Subcutaneous abdominal adipose tissue (tissue), 5 donors: ENCODE measurements at regions not wholly inside any gene's neighbourhood (a gene's known extent, or its start where the extent isn't known, plus 50 kb on each side); places are given as distances from the start of the nearest gene placed in this dataset.
"Not testable (repeated sequence)": the region's sequence is repeated elsewhere in the genome, so short reads cannot be mapped to it uniquely, and the experiment has no call there.

Experiments used
- H3K27ac ChIP-seq: one replicate; pipeline ENCODE4 v1.7.0; 2013; ENCODE audit warnings: low read depth, mild to moderate bottlenecking, inconsistent platforms, low read length, moderate library complexity
- H3K27me3 ChIP-seq, 5 donors: one replicate each; pipeline ENCODE4 v1.7.0; 2013; ENCODE audit warnings: low read length in 5 of 5, inconsistent platforms in 1 of 5; ENCODE audit not compliant: control insufficient read depth in 5 of 5, insufficient read depth in 4 of 5
- H3K36me3 ChIP-seq, 5 donors: one replicate each; pipeline ENCODE4 v1.7.0; 2013; ENCODE audit warnings: low read length in 5 of 5; ENCODE audit not compliant: control insufficient read depth in 5 of 5, insufficient read depth in 5 of 5
- H3K4me1 ChIP-seq, 5 donors: one replicate each; pipeline ENCODE4 v1.7.0; 2013; ENCODE audit warnings: low read length in 5 of 5, mild to moderate bottlenecking in 3 of 5, moderate library complexity in 1 of 5; ENCODE audit not compliant: control insufficient read depth in 5 of 5, insufficient read depth in 5 of 5
- H3K4me3 ChIP-seq, 5 donors: one replicate each; pipeline ENCODE4 v1.7.0; 2013; ENCODE audit warnings: low read length in 5 of 5, low read depth in 1 of 5
- H3K9ac ChIP-seq, 5 donors: one replicate each; pipeline ENCODE4 v1.7.0; 2013; ENCODE audit warnings: low read length in 5 of 5, mild to moderate bottlenecking in 4 of 5, moderate library complexity in 3 of 5
- H3K9me3 ChIP-seq, 5 donors: one replicate each; pipeline ENCODE4 v1.7.0; 2013; ENCODE audit warnings: low read length in 5 of 5; ENCODE audit not compliant: control insufficient read depth in 5 of 5
- donor health status: healthy.
- donor health status: healthy.
- donor health status: healthy.
- donor health status: healthy.
- donor health status: healthy.

DNA sequence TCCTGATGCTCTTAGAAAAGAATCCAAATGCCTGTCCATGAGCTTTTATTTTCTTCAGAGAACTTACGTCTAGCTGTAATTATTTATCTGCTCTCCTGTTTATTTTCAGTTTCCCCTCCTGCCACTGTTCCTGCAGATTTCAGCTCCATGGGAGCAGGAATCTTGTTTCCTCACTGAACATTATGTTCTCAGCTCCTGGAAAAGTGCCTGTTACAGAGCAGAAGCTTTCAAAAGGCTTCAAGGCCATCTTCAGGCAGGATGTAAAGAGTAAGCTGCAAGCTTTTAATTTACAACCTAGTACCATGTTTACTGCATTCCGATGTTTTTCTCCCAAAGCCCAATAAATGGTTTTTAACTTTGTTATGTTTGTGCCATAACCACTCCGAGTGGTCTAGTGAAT lies 98.4 kb upstream of the BTG1 start:
- Histone ChIP-seq H3K27me3 (no peaks in the 10 kb centered on the region), H3K4me3 (peak overlapping the region in 1 of 5 donors; percentile 1), H3K9me3 (no peaks in the 10 kb centered on the region), H3K4me1 (peaks cover 4 to 20% (median 17%) of the 10 kb centered on the region in 5 donors), H3K36me3 (no peaks in the 10 kb centered on the region), H3K9ac (peak overlapping the region in 3 of 5 donors; percentile 13 to 71 (median 24)), H3K27ac (peak overlapping the region; percentile 69)

DNA sequence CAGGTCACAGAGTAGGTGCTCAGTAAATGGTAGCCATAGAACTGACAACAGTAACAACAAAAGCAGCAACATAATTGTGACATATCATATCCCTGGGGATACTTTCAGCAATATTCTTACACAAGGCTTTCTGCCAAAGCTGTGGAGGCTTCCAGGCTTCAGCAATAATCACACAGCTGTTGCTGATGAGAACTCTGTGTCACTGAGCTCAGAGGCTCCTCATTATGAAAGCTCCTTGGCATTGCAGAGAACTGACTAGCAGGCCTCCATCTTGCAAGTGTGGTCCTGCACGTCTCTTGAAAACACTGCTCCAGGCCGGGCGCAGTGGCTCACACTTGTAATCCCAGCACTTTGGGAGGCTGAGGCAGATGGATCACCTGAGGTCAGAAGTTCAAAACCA lies 97.3 kb upstream of the BTG1 start:
- Histone ChIP-seq H3K4me1 (peaks cover 4 to 20% (median 17%) of the 10 kb centered on the region in 5 donors), H3K4me3 (no peak overlapping the region), H3K9ac (no peak overlapping the region), H3K27me3 (no peaks in the 10 kb centered on the region), H3K9me3 (no peaks in the 10 kb centered on the region), H3K27ac (peak overlapping the region; percentile 69), H3K36me3 (no peaks in the 10 kb centered on the region)

GRCh38 chr12:92237762-92238523 lies 92.3 kb upstream of the BTG1 start:
- Histone ChIP-seq H3K9me3 (no peaks in the 10 kb centered on the region), H3K27me3 (no peaks in the 10 kb centered on the region), H3K4me3 (no peak overlapping the region), H3K4me1 (peaks cover 0 to 18% (median 15%) of the 10 kb centered on the region in 5 donors), H3K9ac (no peak overlapping the region), H3K36me3 (no peaks in the 10 kb centered on the region), H3K27ac (peak overlapping the region; percentile 68)

- Histone ChIP-seq H3K27me3 (no peaks in the 10 kb centered on the region), H3K36me3 (no peaks in the 10 kb centered on the region), H3K27ac (peak overlapping the region; percentile 68), H3K9me3 (no peaks in the 10 kb centered on the region), H3K9ac (no peak overlapping the region), H3K4me3 (no peak overlapping the region), H3K4me1 (peaks cover 0 to 19% (median 16%) of the 10 kb centered on the region in 5 donors)
These were observed 91.6 kb upstream of the BTG1 start for GRCh38 chr12:92237262-92237661.

DNA sequence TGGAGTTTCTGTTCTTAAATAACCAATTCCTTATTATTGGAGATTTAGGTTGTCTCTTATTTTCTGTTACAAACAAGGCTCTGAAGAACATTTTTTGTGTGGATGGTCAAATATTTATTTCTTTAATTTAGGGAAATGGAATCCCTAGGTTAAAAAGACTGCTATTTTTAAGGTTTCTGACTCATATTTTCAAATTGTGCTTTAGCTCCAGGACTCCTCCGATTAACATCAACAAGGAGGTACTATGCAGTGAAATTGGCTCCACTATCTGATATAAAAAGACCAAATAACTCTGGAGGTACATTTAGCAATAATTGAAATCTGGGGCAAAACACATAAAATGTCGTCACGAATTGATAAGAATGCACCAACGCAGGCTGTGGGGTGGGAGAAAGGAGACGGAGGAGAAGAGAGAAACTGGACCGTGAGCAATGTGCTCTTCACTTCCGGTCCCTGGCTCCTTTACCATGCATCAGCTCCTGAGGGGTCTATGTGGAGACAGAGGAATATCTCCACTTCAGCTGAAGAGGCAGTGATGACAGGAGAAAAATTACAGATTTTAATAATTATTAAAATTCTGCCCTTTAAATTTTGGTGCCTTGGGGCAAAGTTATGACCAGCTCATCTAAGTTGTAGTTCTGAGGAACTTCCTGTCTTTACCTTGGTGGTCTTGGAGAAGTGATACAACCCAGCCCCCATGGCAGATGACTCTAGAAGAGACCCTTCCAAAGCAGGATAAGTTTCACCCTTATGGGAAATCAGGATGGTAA lies 90.2 kb upstream of the BTG1 start:
- Histone ChIP-seq H3K27me3 (no peaks in the 10 kb centered on the region), H3K4me3 (no peak overlapping the region), H3K27ac (no peak overlapping the region), H3K9ac (no peak overlapping the region), H3K36me3 (no peaks in the 10 kb centered on the region), H3K9me3 (no peaks in the 10 kb centered on the region), H3K4me1 (peaks cover 0 to 24% (median 22%) of the 10 kb centered on the region in 5 donors)

DNA sequence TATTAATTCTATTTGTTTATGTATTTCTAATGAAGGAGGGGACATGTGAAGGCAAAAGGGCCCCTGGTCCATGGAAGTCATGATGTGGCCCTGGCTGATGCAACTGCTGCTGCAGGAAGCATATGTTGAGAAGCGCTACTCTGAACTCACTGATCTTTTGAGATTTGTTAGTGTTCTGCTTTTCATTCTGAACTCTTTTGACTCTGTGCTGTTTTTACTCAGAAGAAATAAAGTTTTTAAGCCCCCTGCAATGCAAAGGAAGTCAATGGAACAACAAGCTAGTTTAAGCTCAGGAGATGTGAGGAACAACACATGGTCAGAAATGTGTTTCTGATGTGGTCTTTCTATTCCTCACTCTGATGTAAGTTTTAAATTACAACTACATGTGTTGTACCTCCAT lies 88.9 kb upstream of the BTG1 start:
- no peaks in the 10 kb centered on the region for H3K27me3 ChIP-seq
- no peak overlapping the region for H3K9ac ChIP-seq
- H3K4me1 ChIP-seq: peaks cover 0 to 25% (median 20%) of the 10 kb centered on the region in 5 donors
- no peaks in the 10 kb centered on the region for H3K9me3 ChIP-seq
- no peaks in the 10 kb centered on the region for H3K36me3 ChIP-seq
- H3K27ac ChIP-seq: no peak overlapping the region
- H3K4me3 ChIP-seq: no peak overlapping the region

DNA sequence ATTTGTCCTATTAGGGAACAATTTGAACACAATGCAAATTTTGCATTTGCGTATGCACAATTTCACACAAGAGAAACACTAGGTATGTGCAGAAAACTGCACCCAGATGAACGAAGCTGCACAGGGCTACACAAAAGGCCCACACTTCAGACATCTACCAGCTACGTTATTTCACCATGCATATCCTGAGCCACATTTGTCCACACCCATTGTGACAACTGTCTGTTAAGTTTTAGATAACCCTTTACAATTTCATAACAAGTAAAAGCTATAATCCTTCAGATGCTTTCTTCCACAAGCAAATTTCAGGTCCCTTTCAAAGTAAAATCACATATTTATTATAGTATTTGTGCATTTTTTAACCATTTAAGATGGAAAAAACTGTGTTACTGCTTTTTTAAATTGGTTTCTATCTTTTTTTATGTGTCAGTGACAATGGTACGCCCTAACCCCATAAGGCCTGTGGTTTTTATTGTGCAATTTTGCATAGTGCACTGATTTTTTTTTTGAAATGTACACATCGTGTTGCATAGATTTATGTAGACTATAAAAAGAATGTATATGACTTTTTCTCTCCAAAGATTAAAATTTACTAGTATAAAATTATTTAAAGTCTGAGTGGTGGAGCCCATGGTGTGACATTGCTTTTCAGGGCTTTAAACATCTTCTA lies 87.8 kb upstream of the BTG1 start:
- no peaks in the 10 kb centered on the region for H3K9me3 ChIP-seq
- H3K9ac ChIP-seq: no peak overlapping the region
- H3K27me3 ChIP-seq: no peaks in the 10 kb centered on the region
- H3K4me3 ChIP-seq: no peak overlapping the region
- peaks cover 0 to 27% (median 20%) of the 10 kb centered on the region in 5 donors for H3K4me1 ChIP-seq
- peak overlapping the region; percentile 67 for H3K27ac ChIP-seq
- H3K36me3 ChIP-seq: no peaks in the 10 kb centered on the region

- peaks cover 0 to 32% (median 23%) of the 10 kb centered on the region in 5 donors for H3K4me1 ChIP-seq
- not testable (repeated sequence) for H3K9ac ChIP-seq, H3K4me3 ChIP-seq, H3K9me3 ChIP-seq, H3K27me3 ChIP-seq, H3K36me3 ChIP-seq
- H3K27ac ChIP-seq: peak overlapping the region; percentile 67
These were observed 86.8 kb upstream of the BTG1 start for GRCh38 chr12:92232371-92232932.

DNA sequence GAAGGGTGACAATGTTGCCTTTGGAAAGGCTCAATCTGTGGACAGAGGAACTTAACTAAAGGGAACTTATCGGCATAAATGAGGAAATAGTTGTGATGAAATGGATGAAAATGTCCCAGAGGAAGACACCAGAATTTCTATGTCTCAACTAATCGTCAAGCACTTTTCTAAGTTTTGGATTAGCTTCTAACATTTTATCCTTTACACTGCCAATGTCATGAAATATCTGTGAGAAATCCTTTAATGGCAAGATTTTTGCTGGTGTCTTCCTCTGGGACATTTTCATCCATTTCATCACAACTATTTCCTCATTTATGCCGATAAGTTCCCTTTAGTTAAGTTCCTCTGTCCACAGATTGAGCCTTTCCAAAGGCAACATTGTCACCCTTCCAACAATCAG lies 86.3 kb upstream of the BTG1 start:
- H3K4me1 ChIP-seq: peaks cover 0 to 34% (median 26%) of the 10 kb centered on the region in 5 donors
- not testable (repeated sequence) for H3K27me3 ChIP-seq, H3K9ac ChIP-seq, H3K9me3 ChIP-seq, H3K36me3 ChIP-seq, H3K4me3 ChIP-seq
- H3K27ac ChIP-seq: peak overlapping the region; percentile 44
